ENCODE measurements at regions not wholly inside any gene's neighbourhood (a gene's known extent, or its start where the extent isn't known, plus 50 kb on each side); places are given as distances from the start of the nearest gene placed in this dataset.

DNA sequence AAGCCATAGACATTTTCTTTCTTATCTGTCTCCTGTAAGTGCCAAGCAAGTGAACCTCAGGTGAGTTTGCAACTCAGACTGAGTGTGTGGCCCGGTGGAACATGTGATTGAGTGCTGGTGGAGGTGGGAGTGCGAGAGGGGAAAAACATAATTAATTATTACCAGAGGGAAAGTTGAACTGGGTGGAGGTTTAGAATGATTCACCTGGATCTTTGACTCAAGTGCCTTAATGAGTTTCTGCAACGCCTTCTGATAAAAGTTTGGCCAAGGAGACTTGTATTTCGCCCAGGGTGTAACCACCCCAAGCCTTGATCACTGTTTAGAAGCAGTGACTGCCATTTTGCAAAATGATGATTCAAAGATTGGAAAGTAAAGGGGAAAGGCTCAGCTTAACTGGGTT, 513.9 kb downstream of the GATA3 start:
- TF ChIP-seq EZH2phosphoT487 (IDR thresholded peaks at IDR 0.05; ENCODE audit: insufficient read depth, low read depth) (no peak), EZH2 (IDR thresholded peaks at IDR 0.05; ENCODE audit: insufficient read depth, poor library complexity, severe bottlenecking) (no peak)
